ENCODE measurements at regions not wholly inside any gene's neighbourhood (a gene's known extent, or its start where the extent isn't known, plus 50 kb on each side); places are given as distances from the start of the nearest gene placed in this dataset.

- DNase-seq: no peak
These were observed 372.6 kb downstream of the ZEB2 start for GRCh38 chr2:144147356-144147755.

- no peak for DNase-seq
These were observed 373.0 kb downstream of the ZEB2 start for GRCh38 chr2:144146876-144147275.

- DNase-seq: no peak
These were observed 373.8 kb downstream of the ZEB2 start for GRCh38 chr2:144146076-144146475.

- DNase-seq: no peak
These were observed 376.4 kb downstream of the ZEB2 start for GRCh38 chr2:144143294-144144151.

GRCh38 chr2:144140891-144141290 lies 379.0 kb downstream of the ZEB2 start:
- DNase-seq: no peak

- no peak for DNase-seq
These were observed 382.1 kb downstream of the ZEB2 start for GRCh38 chr2:144137705-144138428.

GRCh38 chr2:144137272-144137671 lies 382.6 kb downstream of the ZEB2 start:
- DNase-seq: no peak

GRCh38 chr2:144136297-144137010 lies 383.5 kb downstream of the ZEB2 start:
- DNase-seq: no peak

GRCh38 chr2:144133936-144134665 lies 385.8 kb downstream of the ZEB2 start:
- no peak for DNase-seq

- no peak for DNase-seq
These were observed 387.6 kb downstream of the ZEB2 start for GRCh38 chr2:144132357-144132756.

- no peak for DNase-seq
These were observed 388.9 kb downstream of the ZEB2 start for GRCh38 chr2:144131042-144131441.

GRCh38 chr2:144130551-144130950 lies 389.4 kb downstream of the ZEB2 start:
- DNase-seq: no peak

- DNase-seq: no peak
These were observed 391.7 kb downstream of the ZEB2 start for GRCh38 chr2:144128130-144128746.

- no peak for DNase-seq
These were observed 392.2 kb downstream of the ZEB2 start for GRCh38 chr2:144127693-144128092.

- no peak for DNase-seq
These were observed 393.6 kb downstream of the ZEB2 start for GRCh38 chr2:144126302-144126701.

GRCh38 chr2:144125751-144126150 lies 394.2 kb downstream of the ZEB2 start:
- DNase-seq: no peak

- no peak for DNase-seq
These were observed 395.0 kb downstream of the ZEB2 start for GRCh38 chr2:144124882-144125281.

- no peak for DNase-seq
These were observed 399.4 kb downstream of the ZEB2 start for GRCh38 chr2:144120487-144120886.

- no peak for DNase-seq
These were observed 402.8 kb downstream of the ZEB2 start for GRCh38 chr2:144117086-144117485.

- DNase-seq: no peak
These were observed 404.1 kb downstream of the ZEB2 start for GRCh38 chr2:144115739-144116291.

GRCh38 chr2:144114760-144115159 lies 405.2 kb downstream of the ZEB2 start:
- DNase-seq: no peak

- DNase-seq: peak; percentile 5
These were observed 408.5 kb downstream of the ZEB2 start for GRCh38 chr2:144111437-144111836.

Data from kidney glomerular epithelial cell (primary cell).